HT-29 (cell line): ENCODE measurements at regions not wholly inside any gene's neighbourhood (a gene's known extent, or its start where the extent isn't known, plus 50 kb on each side); places are given as distances from the start of the nearest gene placed in this dataset.

ENCODE experiments used
- DNase-seq: peaks from one replicate; pipeline ENCODE4 v3.0.0-alpha.2; 2015; ENCODE audit warnings: low spot score

- no peak for DNase-seq
Measured at GRCh38 chr18:66143029-66143428, 392.2 kb downstream of the CDH7 start.

- no peak for DNase-seq
Measured at GRCh38 chr18:66141716-66142115, 390.9 kb downstream of the CDH7 start.

- no peak for DNase-seq
Measured at GRCh38 chr18:66138642-66139041, 387.8 kb downstream of the CDH7 start.

GRCh38 chr18:66136039-66136438, 385.2 kb downstream of the CDH7 start:
- DNase-seq, result no peak

GRCh38 chr18:66129248-66129647, 378.4 kb downstream of the CDH7 start:
- no peak for DNase-seq

- DNase-seq, result no peak
Measured at GRCh38 chr18:66126266-66126665, 375.5 kb downstream of the CDH7 start.

GRCh38 chr18:66124394-66124793, 373.6 kb downstream of the CDH7 start:
- DNase-seq, result peak; percentile 25

GRCh38 chr18:66119347-66119746, 368.5 kb downstream of the CDH7 start:
- DNase-seq, result no peak

GRCh38 chr18:66111018-66111417, 360.2 kb downstream of the CDH7 start:
- no peak for DNase-seq

- no peak for DNase-seq
Measured at GRCh38 chr18:66110607-66111006, 359.8 kb downstream of the CDH7 start.

- no peak for DNase-seq
Measured at GRCh38 chr18:66109981-66110380, 359.2 kb downstream of the CDH7 start.

GRCh38 chr18:66107546-66107945, 356.7 kb downstream of the CDH7 start:
- DNase-seq, result no peak

- no peak for DNase-seq
Measured at GRCh38 chr18:66105016-66105415, 354.2 kb downstream of the CDH7 start.

GRCh38 chr18:66103550-66103949, 352.7 kb downstream of the CDH7 start:
- no peak for DNase-seq

- DNase-seq, result no peak
Measured at GRCh38 chr18:66083078-66083477, 332.3 kb downstream of the CDH7 start.

- no peak for DNase-seq
Measured at GRCh38 chr18:66078925-66079800, 328.4 kb downstream of the CDH7 start.

- no peak for DNase-seq
Measured at GRCh38 chr18:66077066-66077465, 326.3 kb downstream of the CDH7 start.

- no peak for DNase-seq
Measured at GRCh38 chr18:66066191-66066590, 315.4 kb downstream of the CDH7 start.

GRCh38 chr18:66048406-66048805, 297.6 kb downstream of the CDH7 start:
- no peak for DNase-seq

- DNase-seq, result peak; percentile 48
Measured at GRCh38 chr18:66046032-66046602, 295.3 kb downstream of the CDH7 start.

GRCh38 chr18:66043009-66043408, 292.2 kb downstream of the CDH7 start:
- DNase-seq, result no peak

GRCh38 chr18:66013969-66014368, 263.2 kb downstream of the CDH7 start:
- DNase-seq, result no peak

GRCh38 chr18:66011916-66012315, 261.1 kb downstream of the CDH7 start:
- DNase-seq, result no peak
